H1 (cell line): ENCODE measurements at regions not wholly inside any gene's neighbourhood (a gene's known extent, or its start where the extent isn't known, plus 50 kb on each side); places are given as distances from the start of the nearest gene placed in this dataset.

ENCODE experiments used
- CHD7 ChIP-seq: fragments of 300-600 bp; sonication (generic); IDR thresholded peaks from 2 replicates; pipeline ENCODE4 v1.7.1; 2012; ENCODE audit warnings: low read length, moderate library complexity, mild to moderate bottlenecking, inconsistent platforms; ENCODE audit not compliant: insufficient replicate concordance
- KDM4A ChIP-seq: IDR thresholded peaks from one replicate; pipeline ENCODE4 v1.7.1; 2012; ENCODE audit warnings: low read depth, mild to moderate bottlenecking, moderate library complexity, low read length, inconsistent platforms; ENCODE audit not compliant: severe bottlenecking
- SIN3A ChIP-seq, 2 experiments: IDR thresholded peaks in 1 of 2; conservative IDR thresholded peaks in 1 of 2; 2 replicates each; pipeline ENCODE4 v1.6.1; 2011 to 2012; ENCODE audit warnings: low read length in 2 of 2, improper control_type of control experiment in 1 of 2, low read depth in 1 of 2, mild to moderate bottlenecking in 1 of 2
- ZNF274 ChIP-seq: IDR thresholded peaks from 2 replicates; pipeline ENCODE4 v1.7.0; 2012; ENCODE audit warnings: low read length, borderline replicate concordance; ENCODE audit errors: extremely low read depth

- TF ChIP-seq CHD7 (no peak), ZNF274 (no peak), KDM4A (no peak), SIN3A (conservative IDR thresholded peaks at IDR 0.05 in 1 of 2, IDR thresholded peaks at IDR 0.05 in 1 of 2; ENCODE audit: low read depth in 1 of 2, low read length in 2 of 2) (no peak)
Measured at GRCh38 chr9:32867026-32867425, 83.7 kb downstream of the TMEM215 start (continued).
